Caki2 (cell line): ENCODE measurements at regions not wholly inside any gene's neighbourhood (a gene's known extent, or its start where the extent isn't known, plus 50 kb on each side); places are given as distances from the start of the nearest gene placed in this dataset.
"Not testable (repeated sequence)": the region's sequence is repeated elsewhere in the genome, so short reads cannot be mapped to it uniquely, and the experiment has no call there.

Source experiments
- DNase-seq: peaks from one replicate; pipeline ENCODE4 v3.0.0-alpha.2; 2015; ENCODE audit warnings: low read depth
- in situ Hi-C: cut with HindIII; loops from 2 replicates; pipeline ENCODE4 v1.10.0; 2016; ENCODE audit warnings: low sequenced_read_pairs, low pct_unique_long_range_greater_than_20kb, mixed read lengths

DNA sequence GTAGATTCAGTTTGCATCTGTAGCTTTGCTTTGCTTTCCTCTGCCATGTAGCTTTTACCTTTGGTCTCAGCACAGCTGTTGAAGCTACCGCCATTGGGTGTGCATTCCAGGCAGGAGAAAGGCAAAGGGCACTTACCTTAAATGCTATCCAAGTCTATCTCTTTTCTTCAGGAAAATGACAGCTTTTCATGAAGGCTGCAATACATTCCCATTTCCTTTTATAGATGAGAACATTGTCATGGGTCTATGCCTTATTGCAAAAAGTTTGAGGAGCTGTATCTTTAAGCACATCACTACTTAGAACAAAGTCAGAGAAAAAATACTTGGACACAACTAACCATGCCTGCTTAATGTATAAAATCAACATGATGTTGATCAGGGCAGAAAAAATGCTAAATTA lies 266.8 kb downstream of the DOK5 start:
- in situ Hi-C loops = no loop called here
- no peak for DNase-seq

DNA sequence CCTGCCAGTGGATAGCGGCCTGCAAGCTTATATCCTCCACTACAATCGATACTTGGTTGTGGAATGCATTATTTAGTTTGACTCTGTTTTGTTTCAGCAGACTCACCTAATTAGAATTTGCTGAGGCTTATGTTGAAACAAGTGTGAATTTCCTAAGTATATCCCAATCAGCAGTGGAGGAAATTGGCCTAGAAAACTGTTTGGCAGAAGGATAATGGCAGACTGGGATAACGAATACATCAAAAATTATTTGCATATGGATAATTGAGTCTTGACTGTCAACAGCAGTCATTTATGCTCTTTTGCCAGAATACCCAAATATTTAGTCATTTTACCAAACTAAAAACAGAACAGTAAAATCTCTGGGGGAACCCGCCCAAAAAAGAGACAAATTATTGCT lies 261.0 kb downstream of the DOK5 start:
- DNase-seq = no peak
- in situ Hi-C loops = no loop called here

DNA sequence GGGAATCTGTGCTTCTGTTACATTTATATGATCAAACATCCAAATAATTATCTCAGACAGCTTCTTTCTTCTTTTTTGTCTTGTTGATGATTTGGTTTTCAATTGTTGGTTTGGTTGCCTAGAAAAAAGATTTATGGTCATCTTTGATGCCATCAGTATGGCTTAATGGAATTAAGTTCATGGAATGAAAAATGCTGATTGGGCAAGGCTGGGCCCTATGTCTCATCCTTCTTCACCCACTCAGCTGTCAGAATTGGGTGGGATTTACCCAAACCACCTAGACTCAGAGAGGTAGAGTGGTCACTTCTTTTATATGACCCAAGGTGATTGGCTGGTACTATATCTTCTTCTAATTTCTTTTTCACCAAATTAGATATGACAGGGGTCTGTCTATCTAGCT lies 258.3 kb downstream of the DOK5 start:
- in situ Hi-C loops = no loop called here
- DNase-seq = no peak

DNA sequence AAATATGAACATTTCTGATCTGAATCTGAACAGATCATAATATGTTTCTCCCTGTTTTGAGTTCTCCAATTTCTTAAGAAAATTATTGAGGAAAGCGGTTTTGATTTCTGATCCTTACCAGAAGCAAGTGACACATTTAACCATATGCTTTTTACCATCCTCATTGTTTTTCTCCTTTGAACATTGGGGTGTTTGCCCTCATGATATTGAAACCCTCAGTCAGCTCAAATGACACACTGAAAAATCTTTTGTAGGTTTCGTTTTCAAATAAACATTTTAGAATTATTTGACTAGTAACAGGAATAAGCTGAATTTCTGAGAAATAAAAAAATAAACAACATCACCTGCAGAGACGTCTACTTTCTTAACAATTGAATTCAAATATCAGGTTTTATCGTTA lies 252.1 kb downstream of the DOK5 start:
- in situ Hi-C loops = no loop called here
- no peak for DNase-seq

DNA sequence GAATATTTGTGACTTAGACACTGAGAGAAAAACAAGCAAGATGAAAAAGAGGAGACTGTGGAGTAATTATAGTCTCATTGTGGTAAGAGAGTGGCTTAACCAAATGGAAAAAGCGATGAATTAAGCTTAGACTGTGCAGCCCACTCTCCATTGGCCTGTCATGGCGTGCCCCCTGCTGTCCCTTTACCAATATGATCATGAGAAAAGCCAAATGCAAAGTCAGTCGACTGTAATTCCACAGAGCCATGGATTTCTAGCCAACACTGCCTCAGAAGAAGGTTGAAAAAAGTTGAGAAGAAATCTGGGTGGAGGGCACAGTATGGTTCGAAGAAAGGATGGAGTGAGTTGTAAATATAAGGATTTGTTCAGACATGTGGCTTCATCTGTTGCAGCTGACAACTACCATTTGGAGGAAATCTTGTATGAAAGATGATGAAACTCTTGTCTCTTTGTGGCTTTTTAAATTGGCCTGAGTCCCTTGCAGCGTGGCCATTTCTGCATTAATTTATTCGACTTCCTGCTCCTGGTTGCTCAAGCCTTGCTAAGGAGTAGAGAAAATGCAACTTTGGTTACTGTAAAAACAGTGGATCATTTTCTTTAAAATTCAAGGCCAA lies 251.4 kb downstream of the DOK5 start:
- DNase-seq = no peak
- in situ Hi-C loops = no loop called here

DNA sequence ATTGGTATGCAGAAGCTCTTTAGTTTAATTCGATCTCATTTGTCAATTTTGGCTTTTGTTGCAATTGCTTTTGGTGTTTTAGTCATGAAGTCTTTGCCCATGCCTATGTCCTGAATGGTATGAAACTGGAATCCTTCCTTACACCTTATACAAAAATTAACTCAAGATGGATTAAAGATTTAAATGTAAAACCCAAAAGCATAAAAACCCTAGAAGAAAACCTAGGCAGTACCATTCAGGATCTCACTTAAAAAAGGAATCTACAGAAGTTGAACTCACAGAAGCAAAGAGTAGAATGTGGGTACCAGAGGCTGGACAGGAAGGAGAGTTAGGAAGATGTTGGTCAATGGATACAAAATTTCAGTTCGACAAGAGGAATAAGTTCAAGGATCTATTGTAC lies 249.9 kb downstream of the DOK5 start:
- DNase-seq, in situ Hi-C loops: not testable (repeated sequence)

DNA sequence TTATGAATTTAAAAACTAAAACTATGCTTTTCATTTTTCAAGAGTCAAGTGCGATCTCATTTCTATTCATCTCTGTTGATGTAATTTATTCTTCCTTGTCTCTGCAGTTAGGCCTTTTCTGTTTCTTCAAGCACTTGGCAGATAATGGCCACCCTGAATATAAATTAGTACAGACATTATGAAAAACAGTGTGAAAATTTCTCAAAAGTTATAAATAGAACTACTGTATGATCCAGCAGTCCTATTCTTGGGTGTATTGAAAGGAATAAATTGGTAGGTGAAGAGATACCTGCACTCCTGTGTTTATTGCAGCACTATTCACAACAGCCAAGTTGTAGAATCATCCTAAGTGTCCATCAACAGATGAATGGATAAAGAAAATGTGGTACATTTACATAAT lies 248.3 kb downstream of the DOK5 start:
- in situ Hi-C loops = no loop called here
- DNase-seq = no peak

DNA sequence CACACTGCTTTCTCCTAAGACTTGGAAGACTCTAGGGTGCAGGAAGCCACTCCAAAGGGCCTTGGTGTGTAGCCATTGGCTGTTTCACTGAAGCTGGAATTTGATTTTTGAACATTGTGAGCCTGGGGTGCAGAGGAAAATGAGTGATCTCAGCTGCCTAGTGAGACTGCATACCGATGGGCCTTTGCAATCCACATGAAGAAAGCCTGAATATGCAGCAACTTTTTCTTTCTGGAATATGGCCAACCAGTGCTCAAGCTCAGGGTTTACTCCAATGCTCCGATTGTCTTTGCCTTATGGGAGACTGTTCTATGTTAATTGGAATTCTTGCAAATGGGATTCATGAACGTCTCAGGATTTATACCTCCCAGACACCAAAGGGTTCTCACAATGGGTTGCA lies 242.6 kb downstream of the DOK5 start:
- no peak for DNase-seq
- in situ Hi-C loops = no loop called here

DNA sequence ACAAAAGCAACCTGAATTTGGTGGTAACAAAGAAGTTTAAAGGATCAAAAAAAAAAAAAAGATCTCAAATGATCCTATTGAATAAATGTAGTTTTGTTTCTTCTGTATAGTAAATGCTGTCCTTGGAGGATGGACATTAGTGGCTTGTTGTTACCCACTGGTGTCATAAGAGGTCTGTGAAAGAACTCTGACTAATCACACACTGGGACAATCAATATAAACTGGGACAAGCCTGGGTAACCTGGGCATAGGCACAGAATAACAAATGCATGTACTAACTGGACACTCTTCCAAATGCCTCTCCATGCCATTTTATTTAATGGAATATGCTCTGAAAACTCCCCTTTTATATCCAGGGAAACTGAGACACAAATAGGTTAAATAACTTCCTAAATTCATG lies 241.4 kb downstream of the DOK5 start:
- in situ Hi-C loops = no loop called here
- no peak for DNase-seq

DNA sequence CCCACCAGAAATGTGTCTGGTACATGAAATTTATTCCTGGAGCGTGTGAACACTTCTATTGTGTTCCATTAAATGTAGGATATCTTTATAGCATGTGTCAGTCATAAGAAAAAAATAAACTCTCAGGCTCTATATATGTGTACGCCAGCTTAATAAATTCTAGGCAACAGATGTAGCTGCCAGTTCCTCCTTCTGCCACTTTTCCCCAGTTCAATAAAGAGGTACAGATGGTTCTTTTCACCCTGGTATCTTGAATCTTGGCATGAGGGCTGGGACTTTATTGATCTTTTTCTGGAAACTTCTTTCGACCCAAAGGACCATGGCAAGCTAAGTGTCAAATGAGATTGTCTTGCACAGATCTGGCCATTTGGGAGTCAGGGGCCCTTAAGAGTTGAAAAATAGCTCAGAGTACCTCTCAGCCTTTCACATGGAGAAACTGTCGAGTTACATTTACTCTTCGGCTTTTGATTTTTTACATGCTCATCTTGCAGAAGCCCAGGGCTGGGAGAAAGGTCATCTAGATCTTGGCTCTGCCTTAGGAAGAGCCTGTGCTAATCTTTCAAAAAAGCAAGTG lies 240.9 kb downstream of the DOK5 start:
- DNase-seq = no peak
- in situ Hi-C loops = no loop called here

DNA sequence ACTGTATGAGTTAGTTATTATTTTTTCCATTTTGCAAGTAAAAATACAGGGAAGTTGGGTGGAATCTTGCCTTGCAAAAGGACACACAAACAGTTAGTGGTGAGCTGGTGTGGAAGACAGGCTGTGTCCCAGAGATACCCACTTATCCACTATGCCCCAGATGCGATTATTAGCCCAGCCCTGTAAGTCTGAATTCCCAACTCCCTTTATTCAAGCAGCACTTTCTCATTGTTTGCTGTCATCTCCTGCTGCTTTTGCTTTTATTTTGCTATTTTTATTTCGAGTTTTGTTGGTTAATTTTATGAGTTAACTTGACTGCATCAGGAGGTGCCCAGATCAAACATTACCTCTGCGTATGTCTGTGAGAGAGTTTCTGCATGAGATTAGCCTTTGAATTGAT lies 239.4 kb downstream of the DOK5 start:
- no peak for DNase-seq
- in situ Hi-C loops = no loop called here

DNA sequence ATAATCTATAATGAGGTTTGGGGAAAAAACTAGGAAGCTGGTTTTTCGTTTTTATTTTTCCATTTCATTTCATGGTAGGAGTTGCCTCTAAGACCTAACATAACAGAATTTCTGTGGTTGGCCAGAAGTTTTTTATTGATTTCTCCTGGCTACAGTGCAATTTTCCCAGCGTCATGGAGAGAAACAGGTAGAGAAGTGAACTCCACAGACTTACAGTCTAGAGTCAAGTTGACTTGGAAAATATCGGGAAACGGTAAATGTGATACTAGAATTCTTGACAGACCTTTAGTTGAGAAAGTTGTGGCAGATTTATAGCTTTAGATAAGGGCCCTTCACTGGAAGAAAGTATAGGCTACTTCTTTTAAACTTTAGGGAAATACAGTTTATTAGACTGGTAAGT lies 238.3 kb downstream of the DOK5 start:
- DNase-seq = no peak

DNA sequence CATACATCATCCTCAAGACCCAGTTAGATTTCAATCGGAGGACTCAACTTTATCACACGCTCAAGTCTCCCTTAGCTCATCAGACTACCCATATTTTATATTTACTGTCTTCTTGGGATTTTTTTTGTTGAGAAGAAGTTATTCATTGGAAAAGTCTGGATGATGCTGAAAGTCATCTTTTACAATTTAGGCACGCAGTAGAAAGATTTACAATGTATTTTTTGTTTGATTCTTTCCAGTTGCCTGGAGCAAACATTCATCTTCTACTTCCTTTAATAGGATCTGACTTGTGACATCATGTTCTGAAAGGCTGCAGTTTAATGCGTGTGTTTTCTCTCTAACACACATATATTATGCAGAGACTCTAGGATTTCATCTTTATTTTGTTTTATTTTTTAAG lies 235.7 kb downstream of the DOK5 start:
- in situ Hi-C loops = no loop called here
- no peak for DNase-seq

More for the DNA sequence above, 238.3 kb downstream of the DOK5 start:
- in situ Hi-C loops = no loop called here

DNA sequence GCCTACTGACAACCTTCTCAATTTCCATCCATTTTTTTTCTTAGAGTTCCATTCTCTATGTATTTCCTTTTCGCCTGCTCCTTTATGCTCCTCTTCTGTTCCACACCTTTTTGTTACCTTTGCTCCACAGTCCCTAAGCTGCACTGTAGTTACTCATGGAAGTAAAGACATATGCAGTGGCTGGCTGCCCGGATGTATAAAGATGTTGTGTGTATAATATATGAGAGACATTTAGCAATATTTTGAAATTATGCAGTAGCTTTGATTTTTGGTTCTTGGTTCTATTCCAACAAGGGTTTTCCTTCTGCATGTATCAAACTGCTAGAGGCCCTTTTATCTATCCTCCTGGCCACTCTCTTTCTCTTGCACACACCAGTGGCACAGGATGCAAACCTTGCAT lies 234.9 kb downstream of the DOK5 start:
- no peak for DNase-seq
- in situ Hi-C loops = no loop called here

DNA sequence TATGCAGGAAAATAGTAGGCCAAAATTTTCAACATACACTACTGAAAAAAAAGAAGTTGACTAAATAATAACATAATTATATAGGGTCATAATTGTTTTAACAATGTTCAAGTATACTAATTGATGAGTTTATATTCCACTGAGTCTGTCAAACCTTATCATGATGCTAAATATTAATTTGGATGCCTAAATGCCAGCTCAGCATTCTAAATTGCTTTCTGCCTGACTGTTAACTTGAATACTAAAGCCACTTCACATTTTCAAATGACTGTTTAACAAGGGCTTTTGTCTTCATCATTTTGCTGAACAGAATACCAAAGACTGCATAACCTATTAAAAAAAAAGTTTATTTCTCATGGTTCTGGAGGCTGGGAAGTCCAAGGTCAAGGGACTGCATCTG lies 232.8 kb downstream of the DOK5 start:
- in situ Hi-C loops = no loop called here
- no peak for DNase-seq

DNA sequence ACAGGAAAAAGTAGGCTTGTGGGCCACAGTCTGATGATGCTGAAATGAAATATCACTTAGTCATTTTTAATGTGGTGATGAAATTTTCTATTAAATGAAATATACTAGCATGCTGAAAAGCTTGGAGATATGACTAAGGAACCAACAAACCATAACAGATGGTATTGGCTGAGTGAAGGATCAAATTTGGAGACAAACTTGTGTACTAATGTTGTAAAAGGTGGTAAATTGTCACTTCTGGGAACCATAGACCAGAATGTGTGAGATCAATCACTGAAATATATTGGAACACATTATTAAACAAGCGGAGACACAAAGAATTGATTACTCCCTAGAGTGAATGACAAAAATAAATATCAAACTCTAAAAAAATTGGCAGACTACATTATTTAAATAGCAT lies 232.4 kb downstream of the DOK5 start:
- no peak for DNase-seq
- in situ Hi-C loops = no loop called here

DNA sequence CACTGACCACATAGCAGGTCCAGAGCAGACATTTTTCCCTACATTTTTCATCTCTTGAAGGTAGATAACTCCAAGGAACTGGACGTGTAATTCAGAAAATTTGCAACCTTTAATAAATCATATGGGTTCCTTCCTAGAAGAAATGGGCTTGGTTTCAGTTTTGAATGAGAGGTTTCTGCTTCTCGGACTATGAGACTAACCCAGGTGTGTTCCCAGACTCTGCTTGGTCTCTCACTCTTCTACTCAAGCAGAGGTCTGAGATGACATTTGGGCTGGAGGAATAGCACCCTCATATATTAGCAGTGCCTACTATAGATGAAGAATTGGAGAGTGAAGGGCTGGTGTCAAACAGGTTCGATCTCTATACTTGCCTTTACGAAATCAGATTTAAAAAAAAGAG lies 231.2 kb downstream of the DOK5 start:
- in situ Hi-C loops = no loop called here
- DNase-seq = no peak

DNA sequence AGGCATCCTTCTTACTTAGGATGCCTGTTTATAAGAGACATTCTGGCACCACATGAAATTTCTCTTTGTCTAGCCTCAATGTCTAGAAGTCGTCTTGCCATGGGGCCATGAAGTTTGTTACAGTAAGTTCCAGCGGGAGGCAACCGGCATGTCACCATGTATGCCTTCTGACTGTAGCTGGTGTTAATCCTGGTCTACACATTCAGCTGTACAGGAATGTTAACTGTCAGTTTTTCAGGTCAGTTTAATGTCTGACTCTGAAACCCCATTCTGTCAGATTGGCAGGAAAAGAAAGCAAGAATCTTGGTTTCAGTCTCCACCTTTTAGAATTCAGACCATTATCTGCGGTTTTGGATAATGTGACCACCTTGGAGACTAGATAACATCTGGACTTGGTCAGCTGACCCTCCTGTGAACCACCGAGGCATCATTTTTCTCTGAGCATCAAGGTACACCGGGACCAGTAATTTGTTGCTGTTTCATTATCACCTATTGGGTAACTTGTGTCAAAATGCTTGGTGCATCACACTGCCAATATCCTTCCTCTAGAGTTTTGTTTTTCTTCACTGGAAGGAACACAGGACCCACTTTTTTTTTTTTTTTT lies 228.7 kb downstream of the DOK5 start:
- in situ Hi-C loops = no loop called here
- no peak for DNase-seq
